ENCODE measurements at regions not wholly inside any gene's neighbourhood (a gene's known extent, or its start where the extent isn't known, plus 50 kb on each side); places are given as distances from the start of the nearest gene placed in this dataset.

DNA sequence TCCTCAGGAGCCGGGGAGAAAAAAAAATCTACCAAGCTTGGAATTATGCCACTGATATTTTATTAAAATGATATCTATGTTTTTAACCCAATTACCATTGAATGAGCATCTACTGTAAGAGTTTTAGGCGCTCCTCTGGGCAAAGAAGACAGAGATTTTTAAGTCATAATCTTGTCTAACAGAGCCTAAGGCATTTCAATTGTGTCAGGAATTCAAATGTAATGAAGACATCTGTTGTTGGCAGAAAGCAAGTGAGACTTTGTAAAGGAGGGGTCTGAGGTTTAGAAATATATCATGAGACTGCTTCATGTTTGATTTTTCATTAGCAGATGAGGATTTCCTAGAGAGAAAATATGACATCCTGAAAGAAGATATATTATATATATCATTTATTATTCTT is 1158.1 kb downstream of the FSTL5 start:
- no peak for TF ChIP-seq YY1 (IDR thresholded peaks at IDR 0.05; ENCODE audit: extremely low read depth, insufficient replicate concordance, low read depth, low read length)
- no peak for TF ChIP-seq POLR2A (IDR thresholded peaks at IDR 0.05; ENCODE audit: borderline replicate concordance, extremely low read depth, insufficient read depth, insufficient read length)
- no peak for TF ChIP-seq POLR2AphosphoS5 (IDR thresholded peaks at IDR 0.05; ENCODE audit: low read depth, low read length)
- TF ChIP-seq, protein P1, sequence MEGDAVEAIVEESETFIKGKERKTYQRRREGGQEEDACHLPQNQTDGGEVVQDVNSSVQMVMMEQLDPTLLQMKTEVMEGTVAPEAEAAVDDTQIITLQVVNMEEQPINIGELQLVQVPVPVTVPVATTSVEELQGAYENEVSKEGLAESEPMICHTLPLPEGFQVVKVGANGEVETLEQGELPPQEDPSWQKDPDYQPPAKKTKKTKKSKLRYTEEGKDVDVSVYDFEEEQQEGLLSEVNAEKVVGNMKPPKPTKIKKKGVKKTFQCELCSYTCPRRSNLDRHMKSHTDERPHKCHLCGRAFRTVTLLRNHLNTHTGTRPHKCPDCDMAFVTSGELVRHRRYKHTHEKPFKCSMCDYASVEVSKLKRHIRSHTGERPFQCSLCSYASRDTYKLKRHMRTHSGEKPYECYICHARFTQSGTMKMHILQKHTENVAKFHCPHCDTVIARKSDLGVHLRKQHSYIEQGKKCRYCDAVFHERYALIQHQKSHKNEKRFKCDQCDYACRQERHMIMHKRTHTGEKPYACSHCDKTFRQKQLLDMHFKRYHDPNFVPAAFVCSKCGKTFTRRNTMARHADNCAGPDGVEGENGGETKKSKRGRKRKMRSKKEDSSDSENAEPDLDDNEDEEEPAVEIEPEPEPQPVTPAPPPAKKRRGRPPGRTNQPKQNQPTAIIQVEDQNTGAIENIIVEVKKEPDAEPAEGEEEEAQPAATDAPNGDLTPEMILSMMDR (IDR thresholded peaks at IDR 0.05 in 2 of 3, conservative IDR thresholded peaks at IDR 0.05 in 1 of 3; ENCODE audit: borderline replicate concordance in 1 of 3, insufficient read depth in 1 of 3, low read depth in 2 of 3, low read length in 2 of 3): no peak
- TF ChIP-seq, protein P2, sequence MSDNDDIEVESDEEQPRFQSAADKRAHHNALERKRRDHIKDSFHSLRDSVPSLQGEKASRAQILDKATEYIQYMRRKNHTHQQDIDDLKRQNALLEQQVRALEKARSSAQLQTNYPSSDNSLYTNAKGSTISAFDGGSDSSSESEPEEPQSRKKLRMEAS (IDR thresholded peaks at IDR 0.05): no peak
- no peak for TF ChIP-seq EZH2 (IDR thresholded peaks at IDR 0.05)
- TF ChIP-seq JUND (IDR thresholded peaks at IDR 0.05): no peak
- TF ChIP-seq CEBPB (IDR thresholded peaks at IDR 0.05; ENCODE audit: low read depth): no peak
- TF ChIP-seq ZFX (IDR thresholded peaks at IDR 0.05): no peak
- no peak for TF ChIP-seq RAD21 (IDR thresholded peaks at IDR 0.05; ENCODE audit: low read depth)
- Histone ChIP-seq H3K4me2 (ENCODE audit: low read length) (no peak overlapping the region), H3K4me3 (replicated peaks in 1 of 2; ENCODE audit: low read depth in 1 of 2, low read length in 2 of 2) (no peak overlapping the region), H3K9me3 (ENCODE audit: control insufficient read depth in 1 of 2, insufficient read depth in 1 of 2, low read depth in 1 of 2, low read length in 2 of 2) (no peaks in the 10 kb centered on the region), H3K27ac (ENCODE audit: low read depth, low read length) (no peak overlapping the region), H2AFZ (ENCODE audit: low read depth, low read length, poor library complexity, severe bottlenecking) (no peak overlapping the region), H3K27me3 (ENCODE audit: insufficient read depth, low read length) (no peaks in the 10 kb centered on the region), H3K79me2 (ENCODE audit: insufficient read depth, low read length) (no peaks in the 10 kb centered on the region), H3K9me2 (ENCODE audit: insufficient read depth) (no peaks in the 10 kb centered on the region), H3K9ac (ENCODE audit: low read length) (no peak overlapping the region), H4K20me1 (ENCODE audit: insufficient read depth) (no peaks in the 10 kb centered on the region), H3K4me1 (ENCODE audit: control insufficient read depth in 1 of 2, insufficient read depth in 2 of 2, low read length in 2 of 2) (no peaks in the 10 kb centered on the region), H3K36me3 (ENCODE audit: control insufficient read depth in 1 of 2, insufficient read depth in 2 of 2, low read length in 2 of 2) (no peaks in the 10 kb centered on the region)
- ATAC-seq (no peak), DNase-seq (ENCODE audit: low read depth, low spot score) (no peak)
- CTCF ChIA-PET: no interaction called here
- POLR2A ChIA-PET: no interaction called here
- no TSS peak for BruUV-seq (replicated peaks)
- intact Hi-C loops (cut with micrococcal nuclease): no loop called here
- RAD21 ChIA-PET (ENCODE audit: low non-redundant PET in 1 of 2, low total read pairs in 2 of 2, uncharacterized antibody in 2 of 2, unreplicated experiment in 2 of 2): no interaction called here

DNA sequence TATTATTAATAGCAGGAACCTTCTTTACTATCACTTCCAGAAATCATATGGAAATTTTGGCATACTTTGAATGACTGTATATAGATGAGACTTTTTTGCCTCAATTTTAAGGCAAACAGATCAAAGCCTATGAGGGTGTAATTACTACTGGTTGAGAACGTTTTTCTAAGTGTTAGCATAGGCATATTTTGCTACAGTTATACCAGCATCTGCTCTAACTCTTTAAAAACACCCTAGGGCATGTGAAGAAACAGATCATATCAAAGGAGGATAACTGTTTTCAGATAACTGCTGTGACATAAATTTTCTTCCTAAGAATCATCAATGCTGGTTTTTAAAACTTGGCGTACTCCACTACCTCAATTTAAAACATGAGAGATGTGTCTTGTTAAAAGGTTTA is 1155.3 kb downstream of the FSTL5 start:
- ChIA-PET POLR2A (no interaction called here), CTCF (no interaction called here), RAD21 (ENCODE audit: low non-redundant PET in 1 of 2, low total read pairs in 2 of 2, uncharacterized antibody in 2 of 2, unreplicated experiment in 2 of 2) (no interaction called here)
- ATAC-seq (no peak), DNase-seq (ENCODE audit: low read depth, low spot score) (no peak)
- Histone ChIP-seq H3K9me3 (ENCODE audit: control insufficient read depth in 1 of 2, insufficient read depth in 1 of 2, low read depth in 1 of 2, low read length in 2 of 2) (no peaks in the 10 kb centered on the region), H4K20me1 (ENCODE audit: insufficient read depth) (no peaks in the 10 kb centered on the region), H3K9me2 (ENCODE audit: insufficient read depth) (no peaks in the 10 kb centered on the region), H2AFZ (ENCODE audit: low read depth, low read length, poor library complexity, severe bottlenecking) (no peak overlapping the region), H3K4me1 (ENCODE audit: control insufficient read depth in 1 of 2, insufficient read depth in 2 of 2, low read length in 2 of 2) (no peaks in the 10 kb centered on the region), H3K9ac (ENCODE audit: low read length) (no peak overlapping the region), H3K27me3 (ENCODE audit: insufficient read depth, low read length) (no peaks in the 10 kb centered on the region), H3K36me3 (ENCODE audit: control insufficient read depth in 1 of 2, insufficient read depth in 2 of 2, low read length in 2 of 2) (no peaks in the 10 kb centered on the region), H3K4me3 (replicated peaks in 1 of 2; ENCODE audit: low read depth in 1 of 2, low read length in 2 of 2) (no peak overlapping the region), H3K4me2 (ENCODE audit: low read length) (no peak overlapping the region), H3K79me2 (ENCODE audit: insufficient read depth, low read length) (no peaks in the 10 kb centered on the region), H3K27ac (ENCODE audit: low read depth, low read length) (no peak overlapping the region)
- intact Hi-C loops (cut with micrococcal nuclease): no loop called here
- BruUV-seq (replicated peaks): no TSS peak
- no peak for TF ChIP-seq CBX3 (IDR thresholded peaks at IDR 0.05; ENCODE audit: low read depth)
- TF ChIP-seq YY1 (IDR thresholded peaks at IDR 0.05; ENCODE audit: extremely low read depth, insufficient replicate concordance, low read depth, low read length): no peak
- no peak for TF ChIP-seq RAD21 (IDR thresholded peaks at IDR 0.05; ENCODE audit: low read depth)
- TF ChIP-seq, protein P3, sequence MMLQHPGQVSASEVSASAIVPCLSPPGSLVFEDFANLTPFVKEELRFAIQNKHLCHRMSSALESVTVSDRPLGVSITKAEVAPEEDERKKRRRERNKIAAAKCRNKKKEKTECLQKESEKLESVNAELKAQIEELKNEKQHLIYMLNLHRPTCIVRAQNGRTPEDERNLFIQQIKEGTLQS (IDR thresholded peaks at IDR 0.05): no peak
- no peak for TF ChIP-seq POLR2A (IDR thresholded peaks at IDR 0.05; ENCODE audit: borderline replicate concordance, extremely low read depth, insufficient read depth, insufficient read length)
- TF ChIP-seq EGR1 (IDR thresholded peaks at IDR 0.05; ENCODE audit: low read depth): no peak
- TF ChIP-seq TCF7L2 (IDR thresholded peaks at IDR 0.05; ENCODE audit: borderline replicate concordance, extremely low read depth, insufficient read depth, insufficient read length): no peak
- TF ChIP-seq, protein P4, sequence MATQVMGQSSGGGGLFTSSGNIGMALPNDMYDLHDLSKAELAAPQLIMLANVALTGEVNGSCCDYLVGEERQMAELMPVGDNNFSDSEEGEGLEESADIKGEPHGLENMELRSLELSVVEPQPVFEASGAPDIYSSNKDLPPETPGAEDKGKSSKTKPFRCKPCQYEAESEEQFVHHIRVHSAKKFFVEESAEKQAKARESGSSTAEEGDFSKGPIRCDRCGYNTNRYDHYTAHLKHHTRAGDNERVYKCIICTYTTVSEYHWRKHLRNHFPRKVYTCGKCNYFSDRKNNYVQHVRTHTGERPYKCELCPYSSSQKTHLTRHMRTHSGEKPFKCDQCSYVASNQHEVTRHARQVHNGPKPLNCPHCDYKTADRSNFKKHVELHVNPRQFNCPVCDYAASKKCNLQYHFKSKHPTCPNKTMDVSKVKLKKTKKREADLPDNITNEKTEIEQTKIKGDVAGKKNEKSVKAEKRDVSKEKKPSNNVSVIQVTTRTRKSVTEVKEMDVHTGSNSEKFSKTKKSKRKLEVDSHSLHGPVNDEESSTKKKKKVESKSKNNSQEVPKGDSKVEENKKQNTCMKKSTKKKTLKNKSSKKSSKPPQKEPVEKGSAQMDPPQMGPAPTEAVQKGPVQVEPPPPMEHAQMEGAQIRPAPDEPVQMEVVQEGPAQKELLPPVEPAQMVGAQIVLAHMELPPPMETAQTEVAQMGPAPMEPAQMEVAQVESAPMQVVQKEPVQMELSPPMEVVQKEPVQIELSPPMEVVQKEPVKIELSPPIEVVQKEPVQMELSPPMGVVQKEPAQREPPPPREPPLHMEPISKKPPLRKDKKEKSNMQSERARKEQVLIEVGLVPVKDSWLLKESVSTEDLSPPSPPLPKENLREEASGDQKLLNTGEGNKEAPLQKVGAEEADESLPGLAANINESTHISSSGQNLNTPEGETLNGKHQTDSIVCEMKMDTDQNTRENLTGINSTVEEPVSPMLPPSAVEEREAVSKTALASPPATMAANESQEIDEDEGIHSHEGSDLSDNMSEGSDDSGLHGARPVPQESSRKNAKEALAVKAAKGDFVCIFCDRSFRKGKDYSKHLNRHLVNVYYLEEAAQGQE (IDR thresholded peaks at IDR 0.05; ENCODE audit: low read depth): no peak
- TF ChIP-seq ZNF274 (IDR thresholded peaks at IDR 0.05; ENCODE audit: low read depth, low read length): no peak
- TF ChIP-seq POLR2AphosphoS5 (IDR thresholded peaks at IDR 0.05; ENCODE audit: low read depth, low read length): no peak

Measured in HCT116 (cell line).